ENCODE measurements at regions not wholly inside any gene's neighbourhood (a gene's known extent, or its start where the extent isn't known, plus 50 kb on each side); places are given as distances from the start of the nearest gene placed in this dataset.

DNA sequence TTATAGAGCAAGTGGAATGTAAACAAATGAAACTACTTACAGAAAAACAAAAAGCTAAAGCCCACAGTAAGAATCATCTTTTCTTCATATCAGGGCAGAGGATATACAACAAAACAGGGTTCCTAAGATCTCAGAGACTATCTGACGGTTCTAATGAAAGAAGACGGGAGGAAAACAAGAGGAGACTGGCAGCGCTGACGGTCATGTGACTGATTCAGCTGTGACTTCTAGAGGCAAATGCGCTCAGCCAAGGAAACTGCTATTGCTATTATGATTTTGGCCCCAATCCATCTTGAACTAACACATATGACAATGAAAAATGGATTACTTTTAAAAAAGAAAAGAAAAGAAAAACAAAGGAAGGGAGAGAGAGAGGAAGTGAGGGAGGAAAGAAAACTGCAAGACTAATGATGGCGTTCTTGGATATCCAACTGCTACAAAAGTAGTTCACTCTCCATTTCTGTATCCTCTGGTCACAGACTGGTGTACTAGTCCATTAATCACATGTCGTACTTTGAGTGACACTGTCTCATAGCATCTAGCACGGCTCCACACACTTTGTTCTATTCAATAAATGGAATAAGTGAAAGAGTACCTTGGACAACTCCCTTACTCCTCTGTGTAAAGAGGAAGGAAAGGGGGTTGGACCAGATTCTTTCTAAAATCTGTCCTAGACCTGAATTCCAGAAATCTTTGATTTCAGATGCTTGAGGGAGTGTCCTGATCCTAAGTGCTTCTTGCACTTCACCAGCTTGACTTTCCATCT lies 119.3 kb downstream of the DAD1 start:
- DNase-seq (no peak), ATAC-seq (no peak)
- intact Hi-C loops (cut with DNase I) = loop anchor here (5.0 kb wide), 2 partner anchors 72 to 82 kb away; no protein-coding TSS in a partner anchor
- WGBS (ENCODE audit: insufficient coverage, low coverage, low lambda C conversion rate, missing lambda C conversion rate) = 33% methylated on average over 8 of the region's 8 CpGs
- no peak for TF ChIP-seq POLR2A (IDR thresholded peaks at IDR 0.05)
- TF ChIP-seq, protein P1, sequence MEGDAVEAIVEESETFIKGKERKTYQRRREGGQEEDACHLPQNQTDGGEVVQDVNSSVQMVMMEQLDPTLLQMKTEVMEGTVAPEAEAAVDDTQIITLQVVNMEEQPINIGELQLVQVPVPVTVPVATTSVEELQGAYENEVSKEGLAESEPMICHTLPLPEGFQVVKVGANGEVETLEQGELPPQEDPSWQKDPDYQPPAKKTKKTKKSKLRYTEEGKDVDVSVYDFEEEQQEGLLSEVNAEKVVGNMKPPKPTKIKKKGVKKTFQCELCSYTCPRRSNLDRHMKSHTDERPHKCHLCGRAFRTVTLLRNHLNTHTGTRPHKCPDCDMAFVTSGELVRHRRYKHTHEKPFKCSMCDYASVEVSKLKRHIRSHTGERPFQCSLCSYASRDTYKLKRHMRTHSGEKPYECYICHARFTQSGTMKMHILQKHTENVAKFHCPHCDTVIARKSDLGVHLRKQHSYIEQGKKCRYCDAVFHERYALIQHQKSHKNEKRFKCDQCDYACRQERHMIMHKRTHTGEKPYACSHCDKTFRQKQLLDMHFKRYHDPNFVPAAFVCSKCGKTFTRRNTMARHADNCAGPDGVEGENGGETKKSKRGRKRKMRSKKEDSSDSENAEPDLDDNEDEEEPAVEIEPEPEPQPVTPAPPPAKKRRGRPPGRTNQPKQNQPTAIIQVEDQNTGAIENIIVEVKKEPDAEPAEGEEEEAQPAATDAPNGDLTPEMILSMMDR (IDR thresholded peaks at IDR 0.05) = no peak
- no peaks in the 10 kb centered on the region for H3K9me3 ChIP-seq
- H3K27ac ChIP-seq = no peak overlapping the region
- no peaks in the 10 kb centered on the region for H3K27me3 ChIP-seq
- H3K4me3 ChIP-seq = no peak overlapping the region
- H3K4me1 ChIP-seq = no peaks in the 10 kb centered on the region
- no peaks in the 10 kb centered on the region for H3K36me3 ChIP-seq

DNA sequence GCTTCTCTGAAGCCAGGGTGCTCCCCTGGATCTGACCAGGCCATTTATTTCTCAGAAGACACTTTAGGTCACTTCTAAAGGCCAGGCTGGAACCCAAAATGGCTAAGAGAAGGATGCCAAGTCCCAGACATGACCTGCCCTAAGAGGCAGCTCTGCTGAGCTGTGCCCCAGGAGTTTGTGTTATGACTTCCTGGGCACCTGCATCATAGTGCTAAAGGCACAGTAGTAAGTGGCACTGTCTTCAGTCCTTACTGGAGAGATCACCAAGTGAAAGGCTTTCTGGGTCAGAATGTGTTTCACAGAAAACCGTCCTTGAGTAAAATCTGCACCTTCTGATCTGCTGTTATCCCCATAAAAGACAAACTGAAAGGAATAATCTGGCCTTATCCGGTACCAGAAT lies 120.2 kb downstream of the DAD1 start:
- DNase-seq (no peak), ATAC-seq (no peak)
- no peaks in the 10 kb centered on the region for H3K9me3 ChIP-seq
- TF ChIP-seq POLR2A (IDR thresholded peaks at IDR 0.05) = no peak
- TF ChIP-seq, protein P1 (IDR thresholded peaks at IDR 0.05) = no peak
- H3K27me3 ChIP-seq = no peaks in the 10 kb centered on the region
- H3K4me1 ChIP-seq = no peaks in the 10 kb centered on the region
- 45% methylated on average over 2 of the region's 2 CpGs for WGBS (ENCODE audit: insufficient coverage, low coverage, low lambda C conversion rate, missing lambda C conversion rate)
- H3K27ac ChIP-seq = no peak overlapping the region
- intact Hi-C loops (cut with DNase I) = no loop called here
- H3K36me3 ChIP-seq = no peaks in the 10 kb centered on the region
- H3K4me3 ChIP-seq = no peak overlapping the region

DNA sequence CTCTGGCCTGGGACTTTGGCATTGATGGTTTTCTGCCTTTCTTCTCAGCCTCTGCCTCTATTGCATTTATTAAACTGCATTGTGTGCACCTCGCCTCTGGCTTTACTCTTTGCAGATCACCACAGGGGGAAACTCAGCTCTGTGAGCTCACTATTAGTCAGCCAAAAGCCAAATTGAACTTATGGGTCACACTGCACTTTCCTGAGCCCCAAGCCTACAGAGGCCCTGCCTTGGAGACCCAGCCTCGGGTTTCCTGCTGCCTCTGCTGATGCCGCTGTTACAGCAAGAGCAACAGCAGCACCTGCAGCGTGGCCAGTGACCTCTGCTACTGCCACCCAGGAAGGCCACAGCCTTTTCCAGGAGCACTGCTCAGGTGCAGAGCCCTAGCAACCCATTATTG lies 122.5 kb downstream of the DAD1 start:
- intact Hi-C loops (cut with DNase I) = no loop called here
- TF ChIP-seq, protein P1 (IDR thresholded peaks at IDR 0.05) = no peak
- no peak for TF ChIP-seq POLR2A (IDR thresholded peaks at IDR 0.05)
- WGBS (ENCODE audit: insufficient coverage, low coverage, low lambda C conversion rate, missing lambda C conversion rate) = 83% methylated on average over 1 of the region's 4 CpGs
- DNase-seq (no peak), ATAC-seq (no peak)
- no peak overlapping the region for H3K4me3 ChIP-seq
- no peak overlapping the region for H3K27ac ChIP-seq
- no peaks in the 10 kb centered on the region for H3K27me3 ChIP-seq
- H3K9me3 ChIP-seq = no peaks in the 10 kb centered on the region
- no peaks in the 10 kb centered on the region for H3K36me3 ChIP-seq
- no peaks in the 10 kb centered on the region for H3K4me1 ChIP-seq

DNA sequence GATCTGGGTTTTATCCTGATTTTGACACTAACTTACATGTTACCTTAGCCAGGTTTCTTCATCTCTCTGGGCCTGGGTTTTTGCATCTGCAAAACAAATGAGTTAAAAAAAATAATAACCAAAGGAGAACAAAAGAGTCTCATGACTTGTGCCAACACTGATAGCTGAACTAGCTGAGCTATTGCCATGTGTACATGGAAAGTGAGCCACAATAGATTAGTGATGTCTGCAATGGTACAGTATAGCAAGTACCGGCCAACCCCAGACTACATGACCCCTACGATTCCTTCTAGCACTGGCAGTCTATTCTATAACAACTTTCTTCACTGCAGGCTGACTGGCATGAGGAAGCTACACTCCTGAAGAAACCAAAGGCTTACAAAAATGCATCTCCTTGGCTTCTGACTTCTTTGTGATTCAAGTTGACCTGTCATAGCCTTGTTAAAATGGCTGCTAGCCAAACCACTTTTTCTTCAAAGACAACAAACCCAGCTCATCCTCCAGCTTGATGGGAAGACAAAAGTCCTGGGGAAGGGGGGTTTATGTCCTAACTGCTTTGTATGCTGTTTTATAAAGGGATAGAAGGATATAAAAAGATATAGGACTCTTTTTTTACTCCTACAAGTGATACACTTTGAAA lies 123.7 kb downstream of the DAD1 start:
- no CpG with 5 or more reads among the region's 2 CpGs for WGBS (ENCODE audit: insufficient coverage, low coverage, low lambda C conversion rate, missing lambda C conversion rate)
- intact Hi-C loops (cut with DNase I) = no loop called here
- no peak for ATAC-seq

More for the DNA sequence above, 123.7 kb downstream of the DAD1 start:
- H3K4me1 ChIP-seq = no peaks in the 10 kb centered on the region
- no peaks in the 10 kb centered on the region for H3K36me3 ChIP-seq
- H3K27me3 ChIP-seq = no peaks in the 10 kb centered on the region
- DNase-seq = no peak
- H3K27ac ChIP-seq = no peak overlapping the region
- TF ChIP-seq POLR2A (IDR thresholded peaks at IDR 0.05) = no peak
- TF ChIP-seq, protein P1 (IDR thresholded peaks at IDR 0.05) = no peak
- no peaks in the 10 kb centered on the region for H3K9me3 ChIP-seq
- H3K4me3 ChIP-seq = no peak overlapping the region
